HepG2 (cell line): ENCODE measurements at regions not wholly inside any gene's neighbourhood (a gene's known extent, or its start where the extent isn't known, plus 50 kb on each side); places are given as distances from the start of the nearest gene placed in this dataset.

ENCODE experiments used
- ATAC-seq: fragments of 200-7000 bp; cut with Tn5 transposase; 3 replicates; pipeline ENCODE4 v1.9.1; 2020; ENCODE audit warnings: mild to moderate bottlenecking, moderate library complexity
- BruUV-seq: library from RNA; stranded (reverse); fragments of 400-500 nt; replicated peaks from 2 replicates; lab custom pipeline; 2021; lab: Mats Ljungman, UMichigan
- CTCF ChIA-PET: fragments of 300-600 bp; formaldehyde crosslinking; extraction: SDS; loops from one replicate; lab custom pipeline; 2021; ENCODE audit warnings: low total read pairs, inconsistent platforms, low intra/inter-chr PET ratio; lab: Yijun Ruan, JAX
- POLR2A ChIA-PET: fragments of 350-600 bp; sonication (Branson Sonifier 250); formaldehyde crosslinking; loops from one replicate; lab custom pipeline; 2020; ENCODE audit warnings: antibody characterized with exemption, inconsistent platforms; lab: Yijun Ruan, JAX
- DNase-seq: peaks from one replicate; pipeline ENCODE4 v3.0.0-alpha.2; 2015; ENCODE audit warnings: low spot score
- FAIRE-seq: peaks from 3 replicates; lab custom pipeline; 2011; peaks lifted over from hg19 to GRCh38; lab: Jason Lieb, UNC
- H2AFZ ChIP-seq: one replicate; pipeline ENCODE4 v1.6.1; 2011; ENCODE audit warnings: low read length, inconsistent platforms
- H3K27ac ChIP-seq: fragments of 300-600 bp; 3 replicates; pipeline ENCODE4 v1.8.0; 2011; ENCODE audit warnings: mixed run types, mild to moderate bottlenecking, mixed read lengths, low read length, inconsistent platforms; ENCODE audit not compliant: insufficient read depth; ENCODE audit errors: extremely low read length
- H3K27me3 ChIP-seq, 2 experiments: fragments of 200-600 bp in 1 of 2; 2 replicates in 1 of 2; 3 replicates in 1 of 2; pipeline versions ENCODE4 v1.6.0 to v1.8.0; 2011; ENCODE audit warnings: low read length in 2 of 2, mild to moderate bottlenecking in 2 of 2, moderate library complexity in 2 of 2, inconsistent platforms in 1 of 2; ENCODE audit not compliant: insufficient read depth in 2 of 2, control insufficient read depth in 1 of 2
- H3K36me3 ChIP-seq, 2 experiments: fragments of 200-600 bp in 1 of 2; replicated peaks in 1 of 2; 2 replicates in 1 of 2; 3 replicates in 1 of 2; pipeline versions ENCODE4 v1.5.1 to v1.8.0; 2011; ENCODE audit warnings: low read length in 2 of 2, inconsistent platforms in 1 of 2; ENCODE audit not compliant: insufficient read depth in 2 of 2, control insufficient read depth in 1 of 2
- H3K4me1 ChIP-seq: 2 replicates; pipeline ENCODE4 v1.5.1; 2012; ENCODE audit warnings: low read length, inconsistent platforms; ENCODE audit not compliant: insufficient read depth
- H3K4me2 ChIP-seq: 2 replicates; pipeline ENCODE4 v1.6.0; 2011; ENCODE audit warnings: low read depth, low read length, inconsistent platforms
- H3K4me3 ChIP-seq, 3 experiments: fragments of 200-600 bp in 1 of 3; sonication (generic), shearing (Covaris generic) in 1 of 3; replicated peaks in 1 of 3; 2 replicates each; pipeline ENCODE4 v1.5.1; 2011 to 2016; ENCODE audit warnings: low read length in 3 of 3, inconsistent platforms in 2 of 3, low read depth in 2 of 3, mild to moderate bottlenecking in 2 of 3, control low read depth in 1 of 3, mixed read lengths in 1 of 3; ENCODE audit not compliant: insufficient read depth in 1 of 3
- H3K79me2 ChIP-seq: one replicate; pipeline ENCODE4 v1.6.1; 2011; ENCODE audit warnings: low read length, inconsistent platforms; ENCODE audit not compliant: insufficient read depth
- H3K9ac ChIP-seq: 2 replicates; pipeline ENCODE4 v1.6.0; 2011; ENCODE audit warnings: mild to moderate bottlenecking, low read depth, low read length, inconsistent platforms; ENCODE audit not compliant: insufficient read depth
- H3K9me3 ChIP-seq: 2 replicates; pipeline ENCODE4 v1.5.1; 2012; ENCODE audit warnings: mild to moderate bottlenecking, low read length
- H4K20me1 ChIP-seq: 2 replicates; pipeline ENCODE4 v1.6.0; 2011; ENCODE audit warnings: inconsistent platforms, mild to moderate bottlenecking, low read length, moderate library complexity; ENCODE audit not compliant: insufficient read depth
- ADNP ChIP-seq: sonication (generic); formaldehyde crosslinking; IDR thresholded peaks from 2 replicates; pipeline ENCODE4 v1.4.0; 2020; ENCODE audit warnings: missing genetic modification reagents
- HNRNPL ChIP-seq: fragments of 200-400 bp; formaldehyde crosslinking; IDR thresholded peaks from 2 replicates; pipeline ENCODE4 v1.6.1; 2017; ENCODE audit warnings: mild to moderate bottlenecking, low read depth, low read length
- KMT2B ChIP-seq: IDR thresholded peaks from 2 replicates; pipeline ENCODE4 v1.6.1; 2016; ENCODE audit warnings: missing genetic modification reagents, missing compliant biosample characterization
- RAD21 ChIP-seq: fragments of 450-650 bp; formaldehyde crosslinking; IDR thresholded peaks from 2 replicates; pipeline ENCODE4 v1.5.0; 2020; ENCODE audit warnings: mild to moderate bottlenecking
- ZNF33B ChIP-seq: sonication (generic); formaldehyde crosslinking; IDR thresholded peaks from 2 replicates; pipeline ENCODE4 v1.5.1; 2020; ENCODE audit warnings: mild to moderate bottlenecking, missing genetic modification reagents
- ZNF460 ChIP-seq: sonication (generic); formaldehyde crosslinking; IDR thresholded peaks from 2 replicates; pipeline ENCODE4 v1.5.1; 2020; ENCODE audit warnings: missing genetic modification reagents, mild to moderate bottlenecking, borderline replicate concordance
- ZNF687 ChIP-seq: sonication (generic); formaldehyde crosslinking; IDR thresholded peaks from 2 replicates; pipeline ENCODE4 v1.5.1; 2020; ENCODE audit warnings: mild to moderate bottlenecking, missing genetic modification reagents, moderate library complexity
- ZNF800 ChIP-seq: sonication (generic); formaldehyde crosslinking; IDR thresholded peaks from 2 replicates; pipeline ENCODE4 v1.4.0; 2020; ENCODE audit warnings: missing genetic modification reagents
- WGBS: methylation state at CpG from one replicate; pipeline ENCODE4 v1.1.6; 2017; ENCODE audit warnings: low lambda C conversion rate; 5-methylcytosine and 5-hydroxymethylcytosine counted together
- in situ Hi-C: cut with HindIII; loops from 2 replicates; pipeline ENCODE4 v1.10.0; 2017; ENCODE audit warnings: low pct_unique_long_range_greater_than_20kb; ENCODE audit not compliant: extremely low pct_ligation_motif_present
- intact Hi-C: fragments of 100-400 bp; cut with micrococcal nuclease; formaldehyde crosslinking; loops from one replicate; pipeline ENCODE4 v1.10.0; 2022; ENCODE audit not compliant: unreplicated experiment
- TF ChIP-seq, protein P1 (sequence below): sonication (generic); formaldehyde crosslinking; IDR thresholded peaks from 2 replicates; pipeline ENCODE4 v1.4.0; 2020; ENCODE audit warnings: missing genetic modification reagents
- TF ChIP-seq, protein P2 (sequence below): sonication (generic); formaldehyde crosslinking; IDR thresholded peaks from 2 replicates; pipeline ENCODE4 v1.8.0; 2022; ENCODE audit warnings: mild to moderate bottlenecking, missing genetic modification reagents, borderline replicate concordance

- TF ChIP-seq ZNF800, result no peak
- TF ChIP-seq, protein P1, sequence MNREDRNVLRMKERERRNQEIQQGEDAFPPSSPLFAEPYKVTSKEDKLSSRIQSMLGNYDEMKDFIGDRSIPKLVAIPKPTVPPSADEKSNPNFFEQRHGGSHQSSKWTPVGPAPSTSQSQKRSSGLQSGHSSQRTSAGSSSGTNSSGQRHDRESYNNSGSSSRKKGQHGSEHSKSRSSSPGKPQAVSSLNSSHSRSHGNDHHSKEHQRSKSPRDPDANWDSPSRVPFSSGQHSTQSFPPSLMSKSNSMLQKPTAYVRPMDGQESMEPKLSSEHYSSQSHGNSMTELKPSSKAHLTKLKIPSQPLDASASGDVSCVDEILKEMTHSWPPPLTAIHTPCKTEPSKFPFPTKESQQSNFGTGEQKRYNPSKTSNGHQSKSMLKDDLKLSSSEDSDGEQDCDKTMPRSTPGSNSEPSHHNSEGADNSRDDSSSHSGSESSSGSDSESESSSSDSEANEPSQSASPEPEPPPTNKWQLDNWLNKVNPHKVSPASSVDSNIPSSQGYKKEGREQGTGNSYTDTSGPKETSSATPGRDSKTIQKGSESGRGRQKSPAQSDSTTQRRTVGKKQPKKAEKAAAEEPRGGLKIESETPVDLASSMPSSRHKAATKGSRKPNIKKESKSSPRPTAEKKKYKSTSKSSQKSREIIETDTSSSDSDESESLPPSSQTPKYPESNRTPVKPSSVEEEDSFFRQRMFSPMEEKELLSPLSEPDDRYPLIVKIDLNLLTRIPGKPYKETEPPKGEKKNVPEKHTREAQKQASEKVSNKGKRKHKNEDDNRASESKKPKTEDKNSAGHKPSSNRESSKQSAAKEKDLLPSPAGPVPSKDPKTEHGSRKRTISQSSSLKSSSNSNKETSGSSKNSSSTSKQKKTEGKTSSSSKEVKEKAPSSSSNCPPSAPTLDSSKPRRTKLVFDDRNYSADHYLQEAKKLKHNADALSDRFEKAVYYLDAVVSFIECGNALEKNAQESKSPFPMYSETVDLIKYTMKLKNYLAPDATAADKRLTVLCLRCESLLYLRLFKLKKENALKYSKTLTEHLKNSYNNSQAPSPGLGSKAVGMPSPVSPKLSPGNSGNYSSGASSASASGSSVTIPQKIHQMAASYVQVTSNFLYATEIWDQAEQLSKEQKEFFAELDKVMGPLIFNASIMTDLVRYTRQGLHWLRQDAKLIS, result no peak
- no peak for TF ChIP-seq ZNF460 (CRISPR knock-in tag)
Measured at GRCh38 chr4:15237648-15238230, 190.1 kb upstream of the C1QTNF7 start (continued).

DNA sequence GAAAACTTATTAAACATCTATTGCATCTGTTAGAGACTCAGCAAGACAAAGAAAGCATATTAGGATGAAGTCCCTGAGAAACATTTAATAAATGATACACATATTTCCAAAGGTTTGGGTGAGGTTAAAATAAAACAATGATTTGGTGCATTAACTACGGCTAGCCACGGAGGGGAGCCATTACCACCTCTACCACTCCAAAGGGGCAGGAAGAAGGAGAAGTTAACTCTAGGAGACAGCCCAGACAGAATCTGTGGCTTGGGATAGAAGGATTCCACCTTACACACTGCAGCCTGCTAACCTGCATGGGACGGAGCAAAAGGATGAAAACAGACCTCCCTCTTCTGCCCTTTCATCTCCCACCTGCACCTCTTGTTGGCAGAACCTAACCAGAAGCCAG, 189.1 kb upstream of the C1QTNF7 start:
- H3K27ac ChIP-seq, result no peak overlapping the region
- DNase-seq (peak; percentile 5), FAIRE-seq (peak; percentile 72), ATAC-seq (peak; percentile 86)
- H3K9me3 ChIP-seq, result no peaks in the 10 kb centered on the region
- H4K20me1 ChIP-seq, result no peaks in the 10 kb centered on the region
- no peaks in the 10 kb centered on the region for H3K4me1 ChIP-seq
- BruUV-seq, result no TSS peak
- in situ Hi-C loops, result loop anchor here (5.0 kb wide), 1 partner anchor 219 kb away; no protein-coding TSS in a partner anchor
- H3K4me3 ChIP-seq, result no peak overlapping the region
- no peaks in the 10 kb centered on the region for H3K79me2 ChIP-seq
- no peaks in the 10 kb centered on the region for H3K36me3 ChIP-seq
- WGBS, result 2% methylated on average over 3 of the region's 3 CpGs
- H3K9ac ChIP-seq, result no peak overlapping the region
- CTCF ChIA-PET, result interaction anchor here (1.1 to 2.4 kb wide), 3 partner anchors 156 to 218 kb away, joined by 3 to 17 read pairs (median 6); no protein-coding TSS in a partner anchor
- no peak overlapping the region for H3K4me2 ChIP-seq
- no peaks in the 10 kb centered on the region for H3K27me3 ChIP-seq
- no peak overlapping the region for H2AFZ ChIP-seq
- POLR2A ChIA-PET, result no interaction called here
- intact Hi-C loops, result loop anchor here (1.0 kb wide), 1 partner anchor 158 kb away; no protein-coding TSS in a partner anchor
- TF ChIP-seq KMT2B (CRISPR knock-in tag) (no peak), ZNF687 (CRISPR knock-in tag) (no peak), RAD21 (CRISPR knock-in tag) (peak; percentile 44; the same call in 1 of the 2 replicates), ZNF33B (CRISPR knock-in tag) (no peak), ADNP (CRISPR knock-in tag) (no peak), HNRNPL (no peak)
- TF ChIP-seq, protein P2, sequence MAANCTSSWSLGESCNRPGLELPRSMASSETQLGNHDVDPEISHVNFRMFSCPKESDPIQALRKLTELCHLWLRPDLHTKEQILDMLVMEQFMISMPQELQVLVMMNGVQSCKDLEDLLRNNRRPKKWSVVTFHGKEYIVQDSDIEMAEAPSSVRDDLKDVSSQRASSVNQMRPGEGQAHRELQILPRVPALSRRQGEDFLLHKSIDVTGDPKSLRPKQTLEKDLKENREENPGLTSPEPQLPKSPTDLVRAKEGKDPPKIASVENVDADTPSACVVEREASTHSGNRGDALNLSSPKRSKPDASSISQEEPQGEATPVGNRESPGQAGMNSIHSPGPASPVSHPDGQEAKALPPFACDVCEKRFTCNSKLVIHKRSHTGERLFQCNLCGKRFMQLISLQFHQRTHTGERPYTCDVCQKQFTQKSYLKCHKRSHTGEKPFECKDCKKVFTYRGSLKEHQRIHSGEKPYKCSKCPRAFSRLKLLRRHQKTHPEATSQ (CRISPR knock-in tag), result no peak
